Activated T-helper 1 cell treated with anti-CD3 and anti-CD28 coated beads, Interleukin-12 subunit alpha, Interleukin-12 subunit beta, Interleukin-2, Interleukin-4 antibody, amounts not matched to agents 30 ng/mL and 10 ng/mL and 1 ng/mL, durations not matched to agents 14 hours and 24 hours and 36 hours (primary cell): ENCODE measurements at regions not wholly inside any gene's neighbourhood (a gene's known extent, or its start where the extent isn't known, plus 50 kb on each side); places are given as distances from the start of the nearest gene placed in this dataset.
A peak's percentile ranks its signal among the peaks of the same experiment; 100 is the strongest.
"Not testable (repeated sequence)": the region's sequence is repeated elsewhere in the genome, so short reads cannot be mapped to it uniquely, and the experiment has no call there.

ENCODE experiments used
- DNase-seq: peaks from one replicate; pipeline ENCODE4 v3.0.0; 2021; ENCODE audit warnings: low spot score
- H3K27ac Mint-ChIP-seq: one replicate; pipeline ENCODE4 v1.8.0; 2021; ENCODE audit warnings: mild to moderate bottlenecking, mixed read lengths
- H3K27me3 Mint-ChIP-seq: one replicate; pipeline ENCODE4 v1.8.0; 2022; ENCODE audit warnings: mild to moderate bottlenecking, moderate library complexity, mixed read lengths; ENCODE audit not compliant: insufficient read depth
- H3K36me3 Mint-ChIP-seq: one replicate; pipeline ENCODE4 v1.8.0; 2021; ENCODE audit warnings: low read depth, mixed read lengths
- H3K4me1 Mint-ChIP-seq: one replicate; pipeline ENCODE4 v1.8.0; 2021; ENCODE audit warnings: low read depth, mixed read lengths
- H3K4me3 Mint-ChIP-seq: one replicate; pipeline ENCODE4 v1.8.0; 2021; ENCODE audit warnings: mild to moderate bottlenecking, moderate library complexity, mixed read lengths
- H3K9me3 Mint-ChIP-seq: one replicate; pipeline ENCODE4 v1.8.0; 2021; ENCODE audit warnings: mixed read lengths
- intact Hi-C: fragments of 100-400 bp; cut with micrococcal nuclease; formaldehyde crosslinking; loops from one replicate; pipeline ENCODE4 v1.15.1; 2024

GRCh38 chr13:110984381-110984780 lies 69.5 kb upstream of the ANKRD10 start:
- H3K9me3 Mint-ChIP-seq: no peaks in the 10 kb centered on the region
- H3K4me1 Mint-ChIP-seq: peaks cover 4% of the 10 kb centered on the region
- peaks cover 27% of the 10 kb centered on the region for H3K27me3 Mint-ChIP-seq
- H3K36me3 Mint-ChIP-seq: no peaks in the 10 kb centered on the region
- DNase-seq: no peak
- no peak overlapping the region for H3K4me3 Mint-ChIP-seq
- intact Hi-C loops: no loop called here
- H3K27ac Mint-ChIP-seq: no peak overlapping the region

GRCh38 chr13:110983241-110983640 lies 68.4 kb upstream of the ANKRD10 start:
- H3K36me3 Mint-ChIP-seq: peaks cover 4% of the 10 kb centered on the region
- intact Hi-C loops: no loop called here
- no peak for DNase-seq
- H3K4me3 Mint-ChIP-seq: no peak overlapping the region
- H3K27ac Mint-ChIP-seq: no peak overlapping the region
- peaks cover 4% of the 10 kb centered on the region for H3K4me1 Mint-ChIP-seq
- peaks cover 31% of the 10 kb centered on the region for H3K27me3 Mint-ChIP-seq
- H3K9me3 Mint-ChIP-seq: peaks cover 6% of the 10 kb centered on the region

GRCh38 chr13:110981379-110981778 lies 66.5 kb upstream of the ANKRD10 start:
- intact Hi-C loops: no loop called here
- Mint-ChIP-seq H3K27ac (no peak overlapping the region), H3K9me3 (peaks cover 22% of the 10 kb centered on the region), H3K36me3 (peaks cover 12% of the 10 kb centered on the region), H3K4me1 (peaks cover 9% of the 10 kb centered on the region), H3K4me3 (no peak overlapping the region), H3K27me3 (peaks cover 23% of the 10 kb centered on the region)
- no peak for DNase-seq

GRCh38 chr13:110980921-110981320 lies 66.1 kb upstream of the ANKRD10 start:
- intact Hi-C loops: no loop called here
- Mint-ChIP-seq H3K9me3 (peaks cover 26% of the 10 kb centered on the region), H3K27me3 (peaks cover 24% of the 10 kb centered on the region), H3K4me3 (no peak overlapping the region), H3K27ac (no peak overlapping the region), H3K4me1 (peaks cover 9% of the 10 kb centered on the region), H3K36me3 (peaks cover 17% of the 10 kb centered on the region)
- no peak for DNase-seq

GRCh38 chr13:110979149-110979548 lies 64.3 kb upstream of the ANKRD10 start:
- peaks cover 26% of the 10 kb centered on the region for H3K36me3 Mint-ChIP-seq
- H3K4me3 Mint-ChIP-seq, H3K27ac Mint-ChIP-seq, intact Hi-C loops, H3K4me1 Mint-ChIP-seq, DNase-seq: not testable (repeated sequence)
- peaks cover 35% of the 10 kb centered on the region for H3K9me3 Mint-ChIP-seq
- H3K27me3 Mint-ChIP-seq: peaks cover 21% of the 10 kb centered on the region

GRCh38 chr13:110978390-110978789 lies 63.5 kb upstream of the ANKRD10 start:
- Mint-ChIP-seq H3K27me3 (peaks cover 17% of the 10 kb centered on the region), H3K9me3 (peaks cover 39% of the 10 kb centered on the region), H3K4me1 (peaks cover 14% of the 10 kb centered on the region), H3K36me3 (peaks cover 29% of the 10 kb centered on the region), H3K27ac (no peak overlapping the region), H3K4me3 (no peak overlapping the region)
- intact Hi-C loops: no loop called here
- DNase-seq: no peak

GRCh38 chr13:110976785-110977184 lies 61.9 kb upstream of the ANKRD10 start:
- no peak for DNase-seq
- Mint-ChIP-seq H3K36me3 (peaks cover 40% of the 10 kb centered on the region), H3K4me3 (no peak overlapping the region), H3K27ac (no peak overlapping the region), H3K4me1 (peaks cover 19% of the 10 kb centered on the region), H3K27me3 (peaks cover 14% of the 10 kb centered on the region), H3K9me3 (peaks cover 51% of the 10 kb centered on the region)
- intact Hi-C loops: no loop called here

- Mint-ChIP-seq H3K9me3 (peaks cover 70% of the 10 kb centered on the region), H3K4me1 (peaks cover 32% of the 10 kb centered on the region), H3K36me3 (peaks cover 49% of the 10 kb centered on the region), H3K4me3 (no peak overlapping the region), H3K27me3 (peaks cover 5% of the 10 kb centered on the region), H3K27ac (peak overlapping the region; percentile 10)
- intact Hi-C loops: no loop called here
- no peak for DNase-seq
Observed at GRCh38 chr13:110973007-110973700, 58.3 kb upstream of the ANKRD10 start.

GRCh38 chr13:110971486-110971885 lies 56.6 kb upstream of the ANKRD10 start:
- H3K27me3 Mint-ChIP-seq: peaks cover 7% of the 10 kb centered on the region
- peaks cover 44% of the 10 kb centered on the region for H3K4me1 Mint-ChIP-seq
- no peak overlapping the region for H3K4me3 Mint-ChIP-seq
- peaks cover 72% of the 10 kb centered on the region for H3K9me3 Mint-ChIP-seq
- intact Hi-C loops: no loop called here
- no peak for DNase-seq
- peak overlapping the region; percentile 29 for H3K27ac Mint-ChIP-seq
- H3K36me3 Mint-ChIP-seq: peaks cover 55% of the 10 kb centered on the region

- Mint-ChIP-seq H3K36me3 (peaks cover 58% of the 10 kb centered on the region), H3K4me1 (peaks cover 64% of the 10 kb centered on the region), H3K27ac (peak overlapping the region; percentile 95), H3K9me3 (peaks cover 84% of the 10 kb centered on the region)
- H3K4me3 Mint-ChIP-seq, H3K27me3 Mint-ChIP-seq, DNase-seq, intact Hi-C loops: not testable (repeated sequence)
Observed at GRCh38 chr13:110967156-110967855, 52.4 kb upstream of the ANKRD10 start.

GRCh38 chr13:110965755-110966134 lies 50.9 kb upstream of the ANKRD10 start:
- Mint-ChIP-seq H3K9me3 (peaks cover 86% of the 10 kb centered on the region), H3K27me3 (peaks cover 2% of the 10 kb centered on the region), H3K4me1 (peaks cover 59% of the 10 kb centered on the region), H3K4me3 (peak overlapping the region; percentile 45), H3K27ac (peak overlapping the region; percentile 95), H3K36me3 (peaks cover 61% of the 10 kb centered on the region)
- intact Hi-C loops: loop anchor here (1.0 to 2.0 kb wide), 6 partner anchors 21 to 253 kb away; partner anchors contain the start of genes ANKRD10 and ING1
- DNase-seq: no peak

GRCh38 chr13:110965038-110965754 lies 50.3 kb upstream of the ANKRD10 start:
- intact Hi-C loops: loop anchor here (1.0 to 2.0 kb wide), 5 partner anchors 21 to 252 kb away; partner anchors contain the start of genes ANKRD10 and ING1
- DNase-seq: peak; percentile 55
- H3K4me3 Mint-ChIP-seq: peak overlapping the region; percentile 32
- peaks cover 57% of the 10 kb centered on the region for H3K36me3 Mint-ChIP-seq
- H3K9me3 Mint-ChIP-seq: peaks cover 84% of the 10 kb centered on the region
- peak overlapping the region; percentile 95 for H3K27ac Mint-ChIP-seq
- H3K4me1 Mint-ChIP-seq: peaks cover 54% of the 10 kb centered on the region
- peaks cover 2% of the 10 kb centered on the region for H3K27me3 Mint-ChIP-seq
